Activated T-helper 9 cell treated with anti-CD3 and anti-CD28 coated beads, Interleukin-2, amount 50 U/mL, for 16 hours (primary cell): ENCODE measurements at regions not wholly inside any gene's neighbourhood (a gene's known extent, or its start where the extent isn't known, plus 50 kb on each side); places are given as distances from the start of the nearest gene placed in this dataset.
"Not testable (repeated sequence)": the region's sequence is repeated elsewhere in the genome, so short reads cannot be mapped to it uniquely, and the experiment has no call there.

Source experiments
- DNase-seq: peaks from one replicate; pipeline ENCODE4 v3.0.0-alpha.2; 2020; ENCODE audit warnings: low read depth

DNA sequence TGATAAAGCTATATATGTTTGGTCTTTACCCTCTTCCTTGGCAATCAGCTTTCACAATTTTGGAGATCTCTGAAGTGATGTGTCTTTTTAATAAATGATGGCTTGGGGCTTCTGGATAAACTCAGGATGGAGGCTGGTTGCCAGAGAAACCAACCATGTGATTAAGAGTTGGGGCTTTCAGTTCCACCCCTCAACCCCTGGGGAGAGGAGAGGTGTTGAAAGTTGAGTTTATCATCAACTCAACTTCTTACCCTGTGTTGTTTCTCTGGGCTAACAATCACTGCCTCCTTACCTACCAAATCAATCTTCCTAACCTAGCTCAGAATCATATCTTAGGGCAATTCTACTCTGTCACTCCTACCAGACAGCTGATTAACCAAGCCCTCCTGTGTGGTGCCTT, 735.8 kb downstream of the ZPLD1 start:
- no peak for DNase-seq

DNA sequence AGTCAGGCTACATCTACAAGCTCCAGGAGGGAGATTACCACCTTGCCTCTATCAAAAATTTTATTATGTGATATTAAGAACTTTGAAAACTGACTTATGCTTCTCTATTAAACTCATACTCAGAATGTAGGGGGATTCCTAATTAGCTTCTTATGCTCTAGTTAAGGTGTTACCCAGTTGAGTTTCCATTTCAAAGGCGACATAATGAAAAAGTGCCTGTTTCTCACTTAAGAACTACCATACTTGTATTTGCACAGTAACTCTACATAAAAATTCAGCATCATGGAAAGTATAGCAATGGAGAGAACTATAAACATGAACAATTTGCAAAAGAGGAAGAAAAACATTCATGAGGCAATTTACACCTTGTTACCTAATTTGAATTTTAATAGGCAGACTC, 739.1 kb downstream of the ZPLD1 start:
- DNase-seq = no peak

DNA sequence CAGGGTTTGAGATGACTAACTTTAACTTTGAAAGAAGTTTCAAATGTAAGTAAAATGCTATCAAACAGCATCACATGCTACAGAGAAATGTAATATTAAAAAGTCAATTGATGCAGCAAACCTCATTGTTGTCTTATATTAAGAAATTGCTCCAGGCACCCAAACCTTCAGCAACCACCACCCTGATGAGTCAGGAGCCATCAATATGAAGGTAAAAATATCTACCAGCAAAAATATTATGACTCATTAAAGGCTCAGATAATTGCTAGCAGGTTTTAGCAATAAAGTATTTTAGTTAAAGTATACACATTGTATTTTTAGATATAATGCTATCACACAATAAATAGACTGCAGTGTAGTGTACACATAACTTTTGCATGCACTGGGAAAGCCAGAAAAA, 746.3 kb downstream of the ZPLD1 start:
- no peak for DNase-seq

GRCh38 chr3:103184772-103185171, 750.0 kb downstream of the ZPLD1 start:
- DNase-seq = no peak

DNA sequence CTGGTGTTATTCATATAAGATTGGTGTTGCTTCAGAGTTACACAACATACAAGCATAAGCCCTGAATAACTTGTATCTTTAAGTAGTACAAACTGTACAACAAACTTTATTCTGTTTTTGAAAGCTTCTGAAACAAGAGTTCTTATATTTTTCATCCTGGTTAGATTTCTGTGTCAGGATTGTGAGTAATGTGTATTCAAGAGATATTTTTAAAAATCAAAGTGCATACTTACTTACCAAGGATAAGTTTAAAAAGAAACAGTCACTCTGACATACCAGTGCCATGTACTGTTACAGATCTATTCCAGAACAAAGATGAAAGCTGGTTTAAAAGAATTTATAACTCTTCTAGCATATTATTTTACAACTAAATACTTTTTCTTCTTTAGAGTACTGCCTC, 755.1 kb downstream of the ZPLD1 start:
- no peak for DNase-seq

DNA sequence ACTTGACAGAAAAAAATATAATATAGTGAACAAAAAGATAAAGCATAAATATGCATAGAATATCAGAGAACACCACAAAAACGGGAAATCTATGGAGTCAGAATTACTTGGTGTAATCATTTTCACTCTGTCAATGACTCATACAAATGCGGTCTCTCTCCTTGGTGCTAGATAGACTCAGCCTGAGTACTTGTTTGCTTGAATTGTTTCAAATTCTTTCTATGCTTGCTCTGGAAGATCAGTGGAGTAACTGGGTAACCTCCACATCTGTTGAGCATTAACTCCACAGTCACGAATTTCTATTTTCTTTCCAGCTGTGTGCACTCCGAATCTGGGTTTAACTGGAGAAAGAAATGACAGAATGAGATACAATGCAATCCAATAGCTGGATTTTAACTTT, 760.4 kb downstream of the ZPLD1 start:
- DNase-seq = no peak

- no peak for DNase-seq
These were observed 768.6 kb downstream of the ZPLD1 start for GRCh38 chr3:103203441-103203840.

GRCh38 chr3:103210583-103210982, 775.8 kb downstream of the ZPLD1 start:
- DNase-seq = no peak

DNA sequence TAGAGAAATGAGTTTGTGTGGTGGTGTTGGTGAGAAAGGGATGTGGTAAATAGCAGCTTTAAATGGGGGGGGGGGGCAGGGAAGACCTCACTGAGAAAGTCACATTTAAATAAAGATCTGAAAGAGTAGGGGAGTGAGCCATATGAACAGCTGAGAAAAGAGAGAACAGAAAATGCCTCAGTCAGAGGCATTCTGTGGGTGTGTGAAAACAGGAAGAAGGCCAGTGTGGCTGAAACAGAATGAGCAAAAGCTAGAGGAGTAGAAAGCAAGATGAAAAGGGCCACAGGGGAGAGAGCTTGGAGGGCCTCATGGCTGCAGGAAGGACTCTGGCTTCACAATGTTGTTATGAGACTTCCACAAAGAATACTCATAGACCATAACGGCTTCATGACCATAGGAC, 783.3 kb downstream of the ZPLD1 start:
- DNase-seq = no peak

- DNase-seq = no peak
These were observed 784.0 kb downstream of the ZPLD1 start for GRCh38 chr3:103218793-103219192.

GRCh38 chr3:103227651-103228050, 792.8 kb downstream of the ZPLD1 start:
- DNase-seq = no peak

- DNase-seq = no peak
These were observed 812.6 kb downstream of the ZPLD1 start for GRCh38 chr3:103247459-103247858.

- not testable (repeated sequence) for DNase-seq
These were observed 820.0 kb downstream of the ZPLD1 start for GRCh38 chr3:103254827-103255226.

DNA sequence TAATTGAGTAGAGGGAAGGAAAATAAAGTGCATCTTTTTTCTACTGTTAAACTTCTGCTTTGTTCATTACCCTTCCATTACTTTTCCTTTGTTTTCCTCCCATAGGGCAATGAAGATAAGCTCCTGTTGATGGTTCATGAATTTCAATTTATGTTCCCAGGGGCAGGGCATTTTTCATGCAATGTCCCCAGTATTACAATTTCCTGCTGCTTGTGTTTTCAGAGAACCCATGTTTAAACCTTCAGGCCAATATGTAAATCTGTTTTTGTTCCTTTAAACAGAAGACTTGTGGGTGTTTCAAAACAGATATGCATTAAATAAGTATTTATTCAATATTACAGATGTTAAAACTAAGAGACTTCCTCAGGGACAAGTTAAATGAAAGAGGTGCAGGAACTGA, 834.5 kb downstream of the ZPLD1 start:
- no peak for DNase-seq

- DNase-seq = no peak
These were observed 836.8 kb downstream of the ZPLD1 start for GRCh38 chr3:103271575-103271974.

DNA sequence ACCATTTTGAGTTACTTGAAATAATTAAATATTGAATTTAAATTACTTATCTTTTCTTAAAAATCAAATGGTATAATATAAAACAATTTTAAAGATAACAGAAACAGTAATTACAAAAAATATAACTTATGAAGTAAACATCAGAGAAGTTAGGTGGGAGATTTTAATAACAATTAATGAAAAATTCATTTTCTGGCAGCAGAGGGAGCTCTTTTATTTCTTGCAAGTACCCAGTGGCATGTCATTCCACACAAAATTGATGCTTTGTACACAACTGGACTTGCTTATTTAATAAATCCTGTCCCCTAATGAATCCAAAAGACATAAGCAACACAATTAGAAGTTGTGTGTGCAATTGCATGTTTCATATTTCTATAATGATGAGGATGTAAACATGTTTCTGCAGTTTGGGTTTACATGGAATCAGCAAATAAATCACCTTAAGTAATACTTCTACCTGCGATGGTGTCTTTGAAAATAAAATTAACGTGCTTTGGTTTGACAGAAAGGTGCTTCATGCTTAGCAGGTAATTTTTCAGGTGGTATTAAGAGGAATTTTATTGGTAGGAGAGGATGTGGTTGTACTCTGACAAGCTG, 861.3 kb downstream of the ZPLD1 start:
- no peak for DNase-seq

GRCh38 chr3:103297502-103297901, 862.7 kb downstream of the ZPLD1 start:
- DNase-seq = not testable (repeated sequence)

- DNase-seq = no peak
These were observed 871.3 kb downstream of the ZPLD1 start for GRCh38 chr3:103306104-103306503.

DNA sequence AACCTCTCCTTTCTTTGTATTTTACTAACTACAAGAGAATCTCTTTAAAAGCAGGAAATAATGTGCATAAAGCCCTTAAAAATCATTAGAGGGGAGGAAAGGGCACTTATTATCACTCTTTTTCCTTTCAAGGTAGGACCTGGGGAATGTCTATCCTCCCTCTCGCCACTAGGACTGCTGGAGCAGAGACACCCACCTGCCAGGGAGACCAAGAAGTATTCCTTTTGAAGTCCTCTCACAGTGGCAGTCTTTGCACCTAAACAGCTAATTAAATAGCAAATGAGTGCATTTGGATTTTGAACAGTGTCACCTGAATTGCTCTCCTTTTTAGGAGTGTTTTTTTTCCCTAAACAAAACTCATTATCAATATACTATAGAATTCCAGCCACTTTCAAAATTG, 874.1 kb downstream of the ZPLD1 start:
- no peak for DNase-seq

- no peak for DNase-seq
These were observed 885.1 kb downstream of the ZPLD1 start for GRCh38 chr3:103319912-103320311.

- DNase-seq = no peak
These were observed 902.5 kb downstream of the ZPLD1 start for GRCh38 chr3:103337179-103337845.

DNA sequence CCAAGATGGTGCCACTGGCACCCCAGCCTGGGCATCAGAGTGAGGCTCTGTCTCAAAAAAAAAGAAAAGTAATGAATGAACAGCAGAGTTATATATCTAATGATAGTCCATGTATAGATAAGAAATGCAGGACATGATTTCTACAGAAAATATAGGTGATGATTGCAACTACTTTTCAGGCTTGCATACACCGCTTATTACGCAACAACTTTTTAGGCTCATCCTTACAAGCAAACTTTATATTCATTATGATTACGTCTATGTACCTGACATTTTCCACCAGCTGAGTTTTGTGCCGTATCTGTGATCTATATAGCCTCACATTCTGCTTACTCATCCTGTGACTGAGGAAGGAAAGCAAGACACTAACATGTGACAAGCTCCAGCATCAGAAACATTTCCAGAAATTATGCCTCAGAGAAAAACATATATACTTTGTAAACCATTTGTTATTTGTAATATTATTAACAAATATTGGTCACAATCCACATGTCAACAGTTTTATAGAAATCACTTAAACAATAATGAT, 906.3 kb downstream of the ZPLD1 start:
- DNase-seq = no peak

GRCh38 chr3:103342205-103342731, 907.5 kb downstream of the ZPLD1 start:
- DNase-seq = no peak

DNA sequence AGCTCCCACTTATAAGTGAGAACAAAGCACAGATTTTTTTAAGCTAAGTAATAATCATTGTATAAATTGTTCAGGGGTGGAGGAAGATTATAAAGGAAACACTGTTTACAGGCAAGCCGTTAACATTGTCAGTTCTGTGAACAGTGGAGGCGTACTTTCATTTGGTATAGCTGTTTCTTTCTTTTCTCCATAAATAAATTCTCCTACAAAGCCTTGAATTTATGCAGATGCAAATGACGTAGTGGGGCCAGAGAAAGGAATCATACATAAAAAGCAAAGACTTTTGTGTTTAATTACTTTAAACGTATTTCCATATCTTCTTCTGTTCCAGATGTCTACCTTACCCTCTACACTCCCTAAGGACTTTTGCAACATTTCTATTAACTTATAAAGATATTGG, 914.9 kb downstream of the ZPLD1 start:
- no peak for DNase-seq
